PFSK-1 (cell line): ENCODE measurements at regions not wholly inside any gene's neighbourhood (a gene's known extent, or its start where the extent isn't known, plus 50 kb on each side); places are given as distances from the start of the nearest gene placed in this dataset.

ENCODE experiments used
- FOXP2 ChIP-seq: optimal IDR thresholded peaks from 2 replicates; pipeline ENCODE3; 2011; ENCODE audit warnings: borderline replicate concordance, control low read depth, inconsistent platforms; ENCODE audit not compliant: insufficient read depth; ENCODE audit errors: extremely low read length, extremely low read depth
- SIN3A ChIP-seq: IDR thresholded peaks from 2 replicates; pipeline ENCODE4 v1.6.1; 2012; ENCODE audit warnings: mild to moderate bottlenecking, low read length, moderate library complexity, borderline replicate concordance; ENCODE audit not compliant: insufficient read depth
- TF ChIP-seq, protein P1 (sequence below), 2 experiments: IDR thresholded peaks; 2 replicates each; pipeline versions ENCODE4 v1.6.1 to v1.8.0; 2011 to 2012; ENCODE audit warnings: low read depth in 2 of 2, low read length in 2 of 2, control low read depth in 1 of 2, inconsistent platforms in 1 of 2, mild to moderate bottlenecking in 1 of 2, moderate library complexity in 1 of 2; ENCODE audit not compliant: insufficient read depth in 1 of 2

DNA sequence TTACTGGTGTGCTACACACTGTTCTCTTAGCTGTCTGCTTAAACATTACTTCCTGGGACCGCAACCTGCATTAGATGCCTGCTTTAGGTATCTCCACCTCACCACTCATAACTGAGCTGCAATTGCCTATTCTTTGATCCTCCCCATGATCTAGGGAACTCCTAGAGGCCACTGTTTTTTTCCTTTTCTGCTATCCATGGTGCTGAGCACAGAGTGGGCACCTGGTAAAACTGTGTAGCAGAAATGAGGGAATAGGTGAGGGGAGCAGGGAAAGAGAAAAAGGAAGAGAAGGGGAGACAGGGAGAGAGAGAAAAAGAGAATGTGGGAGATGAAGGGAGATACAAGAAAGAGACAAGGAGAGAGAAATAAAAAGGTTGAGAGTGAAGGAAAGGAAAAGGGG is 434.9 kb downstream of the ADRA2A start:
- TF ChIP-seq, protein P1, sequence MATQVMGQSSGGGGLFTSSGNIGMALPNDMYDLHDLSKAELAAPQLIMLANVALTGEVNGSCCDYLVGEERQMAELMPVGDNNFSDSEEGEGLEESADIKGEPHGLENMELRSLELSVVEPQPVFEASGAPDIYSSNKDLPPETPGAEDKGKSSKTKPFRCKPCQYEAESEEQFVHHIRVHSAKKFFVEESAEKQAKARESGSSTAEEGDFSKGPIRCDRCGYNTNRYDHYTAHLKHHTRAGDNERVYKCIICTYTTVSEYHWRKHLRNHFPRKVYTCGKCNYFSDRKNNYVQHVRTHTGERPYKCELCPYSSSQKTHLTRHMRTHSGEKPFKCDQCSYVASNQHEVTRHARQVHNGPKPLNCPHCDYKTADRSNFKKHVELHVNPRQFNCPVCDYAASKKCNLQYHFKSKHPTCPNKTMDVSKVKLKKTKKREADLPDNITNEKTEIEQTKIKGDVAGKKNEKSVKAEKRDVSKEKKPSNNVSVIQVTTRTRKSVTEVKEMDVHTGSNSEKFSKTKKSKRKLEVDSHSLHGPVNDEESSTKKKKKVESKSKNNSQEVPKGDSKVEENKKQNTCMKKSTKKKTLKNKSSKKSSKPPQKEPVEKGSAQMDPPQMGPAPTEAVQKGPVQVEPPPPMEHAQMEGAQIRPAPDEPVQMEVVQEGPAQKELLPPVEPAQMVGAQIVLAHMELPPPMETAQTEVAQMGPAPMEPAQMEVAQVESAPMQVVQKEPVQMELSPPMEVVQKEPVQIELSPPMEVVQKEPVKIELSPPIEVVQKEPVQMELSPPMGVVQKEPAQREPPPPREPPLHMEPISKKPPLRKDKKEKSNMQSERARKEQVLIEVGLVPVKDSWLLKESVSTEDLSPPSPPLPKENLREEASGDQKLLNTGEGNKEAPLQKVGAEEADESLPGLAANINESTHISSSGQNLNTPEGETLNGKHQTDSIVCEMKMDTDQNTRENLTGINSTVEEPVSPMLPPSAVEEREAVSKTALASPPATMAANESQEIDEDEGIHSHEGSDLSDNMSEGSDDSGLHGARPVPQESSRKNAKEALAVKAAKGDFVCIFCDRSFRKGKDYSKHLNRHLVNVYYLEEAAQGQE (IDR thresholded peaks at IDR 0.05; ENCODE audit: insufficient read depth in 1 of 2, low read depth in 2 of 2, low read length in 2 of 2) = peak; percentile 23 to 90; a peak in 2 of 4 replicates
- TF ChIP-seq SIN3A (no peak), FOXP2 (no peak)
